ENCODE measurements at regions not wholly inside any gene's neighbourhood (a gene's known extent, or its start where the extent isn't known, plus 50 kb on each side); places are given as distances from the start of the nearest gene placed in this dataset.
A peak's percentile ranks its signal among the peaks of the same experiment; 100 is the strongest.

DNA sequence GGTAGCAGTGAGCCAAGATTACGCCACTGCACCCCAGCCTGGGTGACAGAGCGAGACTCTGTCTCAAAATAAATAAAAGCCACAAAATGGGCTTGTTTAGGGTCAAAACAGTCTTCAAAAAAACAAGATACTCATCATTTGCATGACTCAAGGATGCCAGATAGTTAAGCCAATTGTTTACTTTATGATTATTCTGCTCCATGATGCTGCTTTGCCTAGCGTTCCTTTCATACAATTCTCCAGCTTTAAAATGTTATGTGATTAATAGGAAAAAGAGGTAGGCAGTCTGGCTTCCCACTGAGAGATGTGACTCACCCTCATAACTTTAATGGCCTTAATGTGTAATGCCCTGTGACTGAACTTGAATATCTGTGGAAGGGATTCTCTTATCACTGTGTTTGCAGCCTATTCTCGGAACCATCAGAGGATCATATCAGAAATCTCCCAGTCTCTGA lies 364.6 kb upstream of the TRPC7 start (continued):
- no peak for TF ChIP-seq ZNF571 (tag by site-specific recombination; IDR thresholded peaks at IDR 0.05)
- 0 out of 2 replicates have a peak, but pooled peaks have one; percentile 38 for TF ChIP-seq ZNF501 (tag by site-specific recombination; IDR thresholded peaks at IDR 0.05)
- peak; percentile 96 for TF ChIP-seq OSR2 (tag by site-specific recombination; IDR thresholded peaks at IDR 0.05)
- TF ChIP-seq ZNF10 (tag by site-specific recombination; IDR thresholded peaks at IDR 0.05) = peak; percentile 88
- TF ChIP-seq ZBTB6 (tag by site-specific recombination; IDR thresholded peaks at IDR 0.05) = peak; percentile 86
- peak; percentile 98 for TF ChIP-seq ZNF561 (tag by site-specific recombination; IDR thresholded peaks at IDR 0.05; ENCODE audit: borderline replicate concordance)
- no peak; the same call in 1 of the 2 replicates for TF ChIP-seq MEIS1 (CRISPR knock-in tag; IDR thresholded peaks at IDR 0.05; ENCODE audit: borderline replicate concordance)
- TF ChIP-seq HOXA7 (CRISPR knock-in tag; IDR thresholded peaks at IDR 0.05; ENCODE audit: borderline replicate concordance) = no peak
- no peak for TF ChIP-seq ZNF704 (tag by site-specific recombination; IDR thresholded peaks at IDR 0.05)
- 0 out of 2 replicates have a peak, but pooled peaks have one; percentile 90 for TF ChIP-seq ZNF391 (tag by site-specific recombination; IDR thresholded peaks at IDR 0.05; ENCODE audit: borderline replicate concordance, low read depth)
- peak; percentile 97 for TF ChIP-seq ZNF24 (tag by site-specific recombination; IDR thresholded peaks at IDR 0.05)
- no peak for TF ChIP-seq SETDB1 (IDR thresholded peaks at IDR 0.05; ENCODE audit: insufficient read length, low read length)
- peak; percentile 99 for TF ChIP-seq ZEB2 (tag by site-specific recombination; IDR thresholded peaks at IDR 0.05)
- TF ChIP-seq ZNF398 (tag by site-specific recombination; IDR thresholded peaks at IDR 0.05) = peak; percentile 64
- TF ChIP-seq ZNF76 (tag by site-specific recombination; IDR thresholded peaks at IDR 0.05; ENCODE audit: borderline replicate concordance, low read depth) = no peak
- TF ChIP-seq ZNF362 (tag by site-specific recombination; IDR thresholded peaks at IDR 0.05) = peak; percentile 98
- no peak for TF ChIP-seq ZNF830 (tag by site-specific recombination; IDR thresholded peaks at IDR 0.05; ENCODE audit: low read depth)
- TF ChIP-seq ZNF792 (tag by site-specific recombination; IDR thresholded peaks at IDR 0.05) = no peak; the same call in 1 of the 2 replicates
- peak; percentile 58; the same call in 1 of the 2 replicates for TF ChIP-seq EGR2 (tag by site-specific recombination; IDR thresholded peaks at IDR 0.05; ENCODE audit: low read depth)
- peak; percentile 91 for TF ChIP-seq ZNF558 (tag by site-specific recombination; IDR thresholded peaks at IDR 0.05)
- peak; percentile 99 for TF ChIP-seq ZNF843 (tag by site-specific recombination; IDR thresholded peaks at IDR 0.05)
- peak; percentile 95 for TF ChIP-seq ZNF629 (tag by site-specific recombination; IDR thresholded peaks at IDR 0.05)
- peak; percentile 74 for TF ChIP-seq TCF7L2 (IDR thresholded peaks at IDR 0.05; ENCODE audit: borderline replicate concordance, low read depth, low read length)
- TF ChIP-seq ZNF585B (tag by site-specific recombination; IDR thresholded peaks at IDR 0.05) = no peak
- no peak; the same call in 1 of the 2 replicates for TF ChIP-seq ZNF214 (tag by site-specific recombination; IDR thresholded peaks at IDR 0.05; ENCODE audit: borderline replicate concordance)
- TF ChIP-seq, protein P1, sequence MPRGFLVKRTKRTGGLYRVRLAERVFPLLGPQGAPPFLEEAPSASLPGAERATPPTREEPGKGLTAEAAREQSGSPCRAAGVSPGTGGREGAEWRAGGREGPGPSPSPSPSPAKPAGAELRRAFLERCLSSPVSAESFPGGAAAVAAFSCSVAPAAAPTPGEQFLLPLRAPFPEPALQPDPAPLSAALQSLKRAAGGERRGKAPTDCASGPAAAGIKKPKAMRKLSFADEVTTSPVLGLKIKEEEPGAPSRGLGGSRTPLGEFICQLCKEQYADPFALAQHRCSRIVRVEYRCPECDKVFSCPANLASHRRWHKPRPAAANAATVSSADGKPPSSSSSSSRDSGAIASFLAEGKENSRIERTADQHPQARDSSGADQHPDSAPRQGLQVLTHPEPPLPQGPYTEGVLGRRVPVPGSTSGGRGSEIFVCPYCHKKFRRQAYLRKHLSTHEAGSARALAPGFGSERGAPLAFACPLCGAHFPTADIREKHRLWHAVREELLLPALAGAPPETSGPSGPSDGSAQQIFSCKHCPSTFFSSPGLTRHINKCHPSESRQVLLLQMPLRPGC (tag by site-specific recombination; IDR thresholded peaks at IDR 0.05) = peak; percentile 97
- TF ChIP-seq KLF10 (tag by site-specific recombination; IDR thresholded peaks at IDR 0.05) = peak; percentile 69
- no peak for TF ChIP-seq ZNF707 (tag by site-specific recombination; IDR thresholded peaks at IDR 0.05)
- peak; percentile 52 for TF ChIP-seq KLF9 (tag by site-specific recombination; IDR thresholded peaks at IDR 0.05; ENCODE audit: low read depth)
- peak; percentile 46; the same call in 1 of the 2 replicates for TF ChIP-seq KLF16 (tag by site-specific recombination; IDR thresholded peaks at IDR 0.05)
- TF ChIP-seq ZNF155 (tag by site-specific recombination; IDR thresholded peaks at IDR 0.05) = no peak
- peak; percentile 79 for TF ChIP-seq ZNF394 (tag by site-specific recombination; IDR thresholded peaks at IDR 0.05; ENCODE audit: borderline replicate concordance)
- peak; percentile 95 for TF ChIP-seq ZNF639 (tag by site-specific recombination; IDR thresholded peaks at IDR 0.05)

Measured in HEK293 (cell line).